NCI-H82 (cell line): ENCODE measurements at regions not wholly inside any gene's neighbourhood (a gene's known extent, or its start where the extent isn't known, plus 50 kb on each side); places are given as distances from the start of the nearest gene placed in this dataset.

Experiments
- DNase-seq: peaks from one replicate; lab custom pipeline; 2025; lab: John Stamatoyannopoulos, UW

GRCh38 chr15:47326410-47327333 lies 390.6 kb upstream of the SEMA6D start:
- DNase-seq: no peak

- peak; percentile 44 for DNase-seq
Observed at GRCh38 chr15:47331829-47332393, 385.4 kb upstream of the SEMA6D start.

GRCh38 chr15:47332481-47332880 lies 384.8 kb upstream of the SEMA6D start:
- DNase-seq: peak; percentile 96

GRCh38 chr15:47333734-47334133 lies 383.6 kb upstream of the SEMA6D start:
- no peak for DNase-seq

- no peak for DNase-seq
Observed at GRCh38 chr15:47334805-47335535, 382.3 kb upstream of the SEMA6D start.

- DNase-seq: no peak
Observed at GRCh38 chr15:47337106-47337505, 380.2 kb upstream of the SEMA6D start.

GRCh38 chr15:47337836-47338235 lies 379.5 kb upstream of the SEMA6D start:
- DNase-seq: no peak

GRCh38 chr15:47338771-47339170 lies 378.5 kb upstream of the SEMA6D start:
- no peak for DNase-seq

- DNase-seq: no peak
Observed at GRCh38 chr15:47339800-47340570, 377.3 kb upstream of the SEMA6D start.

GRCh38 chr15:47340571-47340920 lies 376.8 kb upstream of the SEMA6D start:
- no peak for DNase-seq

GRCh38 chr15:47349179-47349578 lies 368.1 kb upstream of the SEMA6D start:
- DNase-seq: no peak

GRCh38 chr15:47351501-47351900 lies 365.8 kb upstream of the SEMA6D start:
- no peak for DNase-seq

- no peak for DNase-seq
Observed at GRCh38 chr15:47352217-47352616, 365.1 kb upstream of the SEMA6D start.

GRCh38 chr15:47355759-47356158 lies 361.5 kb upstream of the SEMA6D start:
- no peak for DNase-seq

GRCh38 chr15:47356297-47356696 lies 361.0 kb upstream of the SEMA6D start:
- DNase-seq: no peak

GRCh38 chr15:47358876-47359275 lies 358.4 kb upstream of the SEMA6D start:
- no peak for DNase-seq

- DNase-seq: no peak
Observed at GRCh38 chr15:47360305-47360704, 357.0 kb upstream of the SEMA6D start.

GRCh38 chr15:47362118-47362905 lies 355.0 kb upstream of the SEMA6D start:
- DNase-seq: no peak

- no peak for DNase-seq
Observed at GRCh38 chr15:47363653-47364052, 353.7 kb upstream of the SEMA6D start.

- no peak for DNase-seq
Observed at GRCh38 chr15:47364230-47365141, 352.8 kb upstream of the SEMA6D start.
